Prostate gland (tissue), 2 donors: ENCODE measurements at regions not wholly inside any gene's neighbourhood (a gene's known extent, or its start where the extent isn't known, plus 50 kb on each side); places are given as distances from the start of the nearest gene placed in this dataset.

Source experiments
- DNase-seq: peaks from one replicate; pipeline ENCODE4 v3.0.0-alpha.2; 2019; ENCODE audit warnings: low spot score
- H3K27ac ChIP-seq, 2 donors: fragments of 200-600 bp; sonication (generic); 2 replicates each; pipeline ENCODE4 v1.5.1; 2017 to 2019
- H3K27me3 ChIP-seq: fragments of 200-600 bp; sonication (generic); replicated peaks from 2 replicates; pipeline ENCODE4 v1.5.1; 2019; ENCODE audit not compliant: insufficient read depth
- H3K36me3 ChIP-seq, 2 donors: fragments of 200-600 bp; sonication (generic); 1 replicate in 1 of 2; 2 replicates in 1 of 2; pipeline versions ENCODE4 v1.5.1 to v1.8.1; 2017 to 2019
- H3K4me1 ChIP-seq: fragments of 200-600 bp; sonication (generic); replicated peaks from 2 replicates; pipeline ENCODE4 v1.5.1; 2019
- H3K4me3 ChIP-seq, 2 donors: fragments of 200-600 bp; sonication (generic); 2 replicates each; pipeline ENCODE4 v1.5.1; 2017 to 2019
- H3K9me3 ChIP-seq: fragments of 200-600 bp; sonication (generic); 2 replicates; pipeline ENCODE4 v1.5.1; 2017
- CTCF ChIP-seq, 4 experiments: fragments of 200-600 bp in 2 of 4; fragments of 450-650 bp in 2 of 4; sonication (generic) in 2 of 4; IDR thresholded peaks; 1 replicate in 3 of 4; 2 replicates in 1 of 4; pipeline ENCODE4 v1.5.1; 2016 to 2019; ENCODE audit warnings: antibody characterized with exemption in 4 of 4, mild to moderate bottlenecking in 2 of 4, moderate library complexity in 2 of 4
- POLR2A ChIP-seq: fragments of 450-650 bp; IDR thresholded peaks from one replicate; pipeline ENCODE4 v1.6.1; 2016; ENCODE audit warnings: antibody characterized with exemption, mild to moderate bottlenecking
- POLR2AphosphoS5 ChIP-seq: sonication (generic); formaldehyde crosslinking; IDR thresholded peaks from one replicate; pipeline ENCODE4 v1.6.1; 2017; ENCODE audit warnings: antibody characterized with exemption
- WGBS: methylation state at CpG from one replicate; pipeline ENCODE4 v1.1.5; 2018; 5-methylcytosine and 5-hydroxymethylcytosine counted together
- intact Hi-C: fragments of 100-400 bp; cut with DNase I; formaldehyde crosslinking; loops from one replicate; pipeline ENCODE4 v1.14.2; 2022

DNA sequence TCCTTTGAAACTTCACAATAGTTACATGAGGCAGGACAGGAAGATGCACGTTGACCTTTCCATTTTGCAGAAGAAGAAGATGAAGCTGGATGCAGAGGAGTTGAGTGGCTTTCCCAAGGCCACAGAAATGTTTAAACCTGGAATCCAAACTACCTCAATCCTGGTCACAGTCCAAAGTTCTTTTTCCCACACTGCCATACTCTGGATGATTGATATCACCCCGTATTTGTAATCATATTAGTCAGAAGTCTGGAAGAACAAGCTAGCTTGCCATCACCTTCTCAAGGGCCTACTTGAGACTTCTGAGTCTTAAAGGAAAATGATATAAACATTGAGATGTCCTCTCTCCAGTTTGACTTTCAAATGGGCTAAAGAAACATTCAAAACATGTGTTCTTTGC, 190.1 kb downstream of the LNPK start:
- H3K4me1 ChIP-seq, result no peaks in the 10 kb centered on the region
- no peak for DNase-seq
- no peak overlapping the region for H3K27ac ChIP-seq
- no peaks in the 10 kb centered on the region for H3K27me3 ChIP-seq
- H3K9me3 ChIP-seq, result no peaks in the 10 kb centered on the region
- H3K4me3 ChIP-seq, result no peak overlapping the region
- TF ChIP-seq POLR2AphosphoS5 (no peak), CTCF (IDR thresholded peaks at IDR 0.05) (no peak), POLR2A (no peak)
- H3K36me3 ChIP-seq, result no peaks in the 10 kb centered on the region
- WGBS, result 67% methylated on average over 2 of the region's 2 CpGs
- intact Hi-C loops, result no loop called here

GRCh38 chr2:175808858-175809257, 193.2 kb downstream of the LNPK start:
- no peaks in the 10 kb centered on the region for H3K4me1 ChIP-seq
- no peak overlapping the region for H3K27ac ChIP-seq
- H3K36me3 ChIP-seq, result no peaks in the 10 kb centered on the region
- intact Hi-C loops, result no loop called here
- H3K4me3 ChIP-seq, result no peak overlapping the region
- TF ChIP-seq POLR2A (no peak), CTCF (IDR thresholded peaks at IDR 0.05) (no peak), POLR2AphosphoS5 (no peak)
- no peaks in the 10 kb centered on the region for H3K27me3 ChIP-seq
- no peak for DNase-seq
- 100% methylated on average over 1 of the region's 1 CpG for WGBS
- no peaks in the 10 kb centered on the region for H3K9me3 ChIP-seq

DNA sequence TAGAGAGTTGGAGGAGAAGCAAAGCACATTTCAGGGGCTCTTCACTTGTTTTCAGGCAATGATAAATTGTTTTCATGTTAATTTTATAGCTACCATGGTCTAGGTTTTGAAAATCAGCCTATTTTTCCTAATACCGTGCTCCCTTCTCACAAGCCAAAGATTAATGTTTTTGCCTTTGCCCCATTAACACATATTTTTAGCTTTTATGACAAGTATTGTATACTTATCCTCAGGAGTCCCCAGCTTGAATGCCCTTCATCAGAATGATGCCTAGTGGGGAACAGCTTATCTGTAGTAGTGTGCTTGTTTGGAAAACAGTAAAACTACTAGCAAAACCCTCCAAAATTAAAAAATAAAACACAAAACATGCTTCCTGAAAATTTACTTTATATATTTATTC, 194.0 kb downstream of the LNPK start:
- Histone ChIP-seq H3K4me1 (no peaks in the 10 kb centered on the region), H3K36me3 (no peaks in the 10 kb centered on the region), H3K4me3 (no peak overlapping the region), H3K27ac (no peak overlapping the region), H3K9me3 (no peaks in the 10 kb centered on the region), H3K27me3 (no peaks in the 10 kb centered on the region)
- TF ChIP-seq CTCF (IDR thresholded peaks at IDR 0.05) (no peak), POLR2AphosphoS5 (no peak), POLR2A (no peak)
- DNase-seq, result no peak
- 58% methylated on average over 1 of the region's 1 CpG for WGBS
- intact Hi-C loops, result no loop called here

GRCh38 chr2:175807031-175807873, 194.8 kb downstream of the LNPK start:
- Histone ChIP-seq H3K27ac (no peak overlapping the region), H3K9me3 (no peaks in the 10 kb centered on the region), H3K4me1 (no peaks in the 10 kb centered on the region), H3K27me3 (no peaks in the 10 kb centered on the region), H3K4me3 (no peak overlapping the region), H3K36me3 (no peaks in the 10 kb centered on the region)
- TF ChIP-seq CTCF (IDR thresholded peaks at IDR 0.05) (no peak), POLR2A (no peak), POLR2AphosphoS5 (no peak)
- WGBS, result 36% methylated on average over 5 of the region's 5 CpGs
- no peak for DNase-seq
- intact Hi-C loops, result no loop called here

DNA sequence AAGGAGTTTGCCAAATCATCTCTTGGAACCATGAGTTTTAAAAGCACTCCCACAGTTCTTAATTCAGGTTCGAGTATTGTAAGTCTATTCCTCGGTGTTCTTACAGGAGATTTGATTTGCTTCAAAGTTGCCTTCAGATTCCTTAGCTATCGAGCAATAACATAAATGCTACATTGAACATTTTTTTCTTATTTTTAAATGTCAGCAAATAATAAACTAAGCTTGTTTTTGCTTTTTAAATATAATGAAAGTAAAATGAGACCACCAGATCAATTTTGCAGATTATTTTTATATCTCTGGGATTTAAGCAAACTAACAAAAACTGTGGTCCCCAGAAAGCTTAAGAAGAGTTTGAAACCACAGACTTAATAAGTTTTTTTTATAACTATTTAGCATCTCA, 195.5 kb downstream of the LNPK start:
- TF ChIP-seq POLR2AphosphoS5, result no peak
- no peak for TF ChIP-seq CTCF (IDR thresholded peaks at IDR 0.05)
- WGBS, result 45% methylated on average over 3 of the region's 3 CpGs
- Histone ChIP-seq H3K27ac (no peak overlapping the region), H3K27me3 (no peaks in the 10 kb centered on the region), H3K4me3 (no peak overlapping the region), H3K36me3 (no peaks in the 10 kb centered on the region), H3K9me3 (no peaks in the 10 kb centered on the region), H3K4me1 (no peaks in the 10 kb centered on the region)
- DNase-seq, result no peak
- intact Hi-C loops, result no loop called here
